Hepatocyte (in vitro differentiated cells): ENCODE measurements at regions not wholly inside any gene's neighbourhood (a gene's known extent, or its start where the extent isn't known, plus 50 kb on each side); places are given as distances from the start of the nearest gene placed in this dataset.

ENCODE experiments used
- CTCF ChIP-seq: fragments of 200-600 bp; sonication (generic); IDR thresholded peaks from 2 replicates; pipeline ENCODE4 v1.5.1; 2016; ENCODE audit warnings: antibody characterized with exemption, mild to moderate bottlenecking; ENCODE audit not compliant: poor library complexity
- EZH2 ChIP-seq: fragments of 200-600 bp; sonication (generic); IDR thresholded peaks from 2 replicates; pipeline ENCODE4 v1.6.1; 2016; ENCODE audit warnings: antibody characterized with exemption, mild to moderate bottlenecking, borderline replicate concordance
- EZH2phosphoT487 ChIP-seq: fragments of 200-600 bp; sonication (generic); IDR thresholded peaks from one replicate; pipeline ENCODE4 v1.6.1; 2018; ENCODE audit warnings: antibody characterized with exemption, mild to moderate bottlenecking, low read depth, moderate library complexity; ENCODE audit not compliant: unreplicated experiment, severe bottlenecking

- TF ChIP-seq CTCF (no peak), EZH2 (no peak), EZH2phosphoT487 (no peak)
Observed at GRCh38 chr6:104134876-104135275, 724.8 kb downstream of the HACE1 start.
